GM19467 (cell line): ENCODE measurements at regions not wholly inside any gene's neighbourhood (a gene's known extent, or its start where the extent isn't known, plus 50 kb on each side); places are given as distances from the start of the nearest gene placed in this dataset.

Experiments
- ATAC-seq: cut with Tn5 transposase; IDR thresholded peaks from one replicate; pipeline ENCODE4 v1.9.1; 2021; ENCODE audit warnings: mild to moderate bottlenecking, moderate library complexity; ENCODE audit not compliant: unreplicated experiment

DNA sequence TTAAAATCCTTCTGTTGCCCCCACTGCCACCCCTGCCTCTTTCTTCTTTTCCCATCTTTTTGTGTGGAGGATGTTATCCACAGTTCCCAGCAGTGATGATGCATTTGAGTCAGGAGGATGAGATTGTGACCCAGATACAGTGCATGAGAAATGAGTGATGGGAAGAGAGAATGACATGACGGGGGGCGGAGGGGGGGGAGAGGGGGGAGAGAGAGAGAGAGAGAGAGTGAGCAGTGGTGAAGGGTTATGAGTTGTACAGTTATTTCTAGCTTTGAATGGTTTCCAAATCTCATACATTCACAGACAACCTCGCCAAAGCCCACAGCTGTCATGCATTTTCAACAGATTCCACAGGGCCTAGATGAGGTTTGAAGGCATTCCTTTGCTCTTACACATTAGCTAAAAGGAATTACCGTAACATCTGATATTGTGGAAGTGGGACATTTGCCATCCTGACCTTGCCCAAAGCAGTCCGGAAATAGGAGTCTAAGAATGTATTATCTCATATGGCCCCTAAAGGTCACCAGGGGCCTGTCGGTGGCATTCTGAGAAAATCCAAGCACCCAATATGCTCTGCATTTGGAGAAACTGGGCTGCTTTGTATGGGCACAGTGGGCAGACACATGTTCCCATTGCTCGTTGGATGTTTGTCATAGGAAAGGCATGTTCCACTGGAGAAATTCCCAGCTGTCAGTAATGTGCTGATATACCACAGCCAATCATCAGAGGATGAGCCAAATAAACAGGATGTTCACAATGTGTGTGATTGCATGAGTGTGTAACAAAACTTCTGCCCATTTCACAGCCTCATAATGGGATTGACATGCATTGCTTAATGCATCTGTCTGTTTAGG is 435.8 kb downstream of the SPRY1 start:
- no peak for ATAC-seq

DNA sequence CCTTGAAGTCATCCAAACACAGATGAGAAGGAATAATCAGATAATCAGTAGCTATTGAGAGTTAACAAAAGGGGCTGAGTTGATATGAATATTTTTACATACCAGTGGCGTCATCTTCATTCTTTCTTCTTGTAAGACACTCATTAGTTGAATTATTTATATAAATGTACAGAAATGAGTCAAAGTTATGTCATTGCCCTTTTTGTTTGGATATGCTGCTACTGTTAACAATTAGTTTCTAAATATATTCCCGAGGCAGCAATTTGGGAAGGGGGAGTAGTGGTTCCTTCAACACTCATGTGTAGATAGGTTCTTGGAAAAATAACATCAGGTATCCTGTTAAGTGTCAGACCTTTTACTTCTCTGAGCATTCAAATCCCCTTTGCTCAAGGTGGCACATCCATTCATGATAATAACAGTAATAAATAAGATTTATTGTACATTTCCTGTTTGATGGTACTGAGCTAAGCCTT is 436.6 kb downstream of the SPRY1 start:
- no peak for ATAC-seq

GRCh38 chr4:123835831-123836590 is 439.4 kb downstream of the SPRY1 start:
- ATAC-seq, result no peak

DNA sequence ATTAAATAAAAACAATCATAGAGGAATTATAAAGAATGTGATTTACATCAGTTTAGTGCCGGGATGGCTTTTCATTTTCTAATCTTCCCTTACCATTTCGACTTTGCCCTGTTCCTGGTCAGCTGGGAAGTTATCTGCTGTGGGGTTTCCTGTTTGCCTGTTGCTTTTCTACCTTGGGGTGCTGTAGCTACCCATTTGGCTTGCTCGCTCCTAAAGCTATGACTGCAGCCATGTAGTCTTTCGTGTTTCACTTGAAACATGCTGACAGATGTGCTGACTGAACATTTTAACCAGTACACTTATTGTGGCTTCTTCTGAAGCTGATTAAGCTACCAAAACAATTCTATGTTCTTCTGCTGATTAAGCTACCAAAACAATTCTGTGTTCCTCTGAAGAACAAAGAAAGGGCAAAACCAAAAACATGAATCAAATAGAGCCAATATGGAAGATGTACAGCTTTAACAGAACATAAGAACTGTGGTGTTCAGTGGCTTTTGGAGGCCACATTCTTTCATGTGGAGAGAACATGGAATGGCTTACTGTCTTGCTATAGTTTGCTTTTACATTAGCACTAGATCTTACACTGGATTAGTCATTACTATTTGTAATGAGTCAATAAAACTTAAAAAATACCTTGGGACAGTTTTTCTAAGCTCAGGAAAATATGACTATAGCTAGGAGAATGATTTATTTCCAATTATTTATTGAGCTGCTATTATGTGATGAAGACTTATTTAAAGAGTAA is 440.4 kb downstream of the SPRY1 start:
- ATAC-seq, result no peak

GRCh38 chr4:123838474-123838873 is 441.9 kb downstream of the SPRY1 start:
- no peak for ATAC-seq

GRCh38 chr4:123840197-123840596 is 443.6 kb downstream of the SPRY1 start:
- no peak for ATAC-seq

DNA sequence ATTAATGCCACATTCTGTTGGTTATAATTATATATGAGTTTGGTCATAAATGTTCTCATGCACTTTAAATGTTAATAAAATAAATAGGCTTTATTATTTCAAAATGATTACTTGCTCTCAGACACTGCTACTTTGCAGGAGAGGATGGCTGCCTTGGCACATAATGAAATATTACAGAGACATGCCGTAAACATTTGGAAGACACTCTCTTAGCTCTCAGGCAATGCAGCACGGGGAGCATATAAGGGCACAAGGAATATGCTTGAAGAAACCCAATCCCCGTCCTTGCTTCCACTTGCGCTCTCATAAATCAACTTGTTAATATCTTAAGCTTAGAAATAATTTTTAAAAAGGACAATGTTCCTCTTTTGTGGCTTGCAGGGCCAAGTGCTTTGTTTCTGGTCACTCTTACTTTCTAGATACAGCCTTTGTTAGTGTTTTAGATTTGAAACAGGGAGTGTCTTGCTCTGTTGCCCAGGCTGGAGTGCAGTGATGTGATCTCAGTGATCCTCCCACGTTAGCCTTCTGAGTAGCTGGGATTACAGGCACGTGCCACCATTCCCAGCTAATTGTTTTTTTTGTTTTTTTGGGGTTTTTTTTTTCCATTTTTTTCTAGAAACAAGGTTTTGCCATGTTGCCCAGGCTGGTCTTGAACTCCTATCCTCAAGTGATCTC is 445.0 kb downstream of the SPRY1 start:
- no peak for ATAC-seq

DNA sequence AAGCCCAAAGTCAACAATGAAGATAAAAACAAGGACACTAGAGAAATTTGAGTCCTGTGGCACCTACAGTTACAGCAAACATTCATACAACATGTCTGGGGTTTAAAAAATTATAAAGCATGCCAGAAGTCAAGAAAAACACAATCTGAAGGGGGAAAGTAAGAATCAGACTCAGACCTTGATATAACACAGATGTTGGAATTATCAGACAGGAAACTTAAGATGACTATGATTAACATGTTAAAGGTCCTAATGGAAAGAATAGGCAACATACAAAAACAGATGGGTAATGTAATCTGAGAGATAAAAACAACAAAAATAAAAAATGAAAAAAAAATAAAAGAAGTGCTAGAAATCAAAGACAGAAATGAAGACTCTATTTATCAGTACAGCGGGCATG is 446.5 kb downstream of the SPRY1 start:
- ATAC-seq, result no peak

DNA sequence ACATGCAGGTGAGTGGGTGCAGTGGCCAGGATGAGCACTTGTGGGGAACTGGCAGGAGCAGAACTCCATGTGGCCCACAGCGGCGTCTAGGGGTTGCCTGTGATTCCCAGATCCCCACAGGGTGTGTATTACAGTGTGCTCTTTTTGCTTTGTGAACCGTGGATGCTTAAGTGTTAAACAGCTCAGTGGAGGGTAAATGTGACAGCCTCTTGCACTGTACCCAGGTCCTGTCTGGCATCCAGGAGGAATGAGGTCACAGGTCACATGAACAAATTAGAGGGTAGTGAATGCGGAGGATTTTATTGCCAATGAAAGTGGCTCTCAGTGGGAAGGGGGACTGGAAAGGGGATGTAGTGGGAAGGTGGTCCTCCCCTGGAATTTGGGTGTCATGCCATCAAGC is 447.8 kb downstream of the SPRY1 start:
- no peak for ATAC-seq

GRCh38 chr4:123846092-123846491 is 449.5 kb downstream of the SPRY1 start:
- no peak for ATAC-seq

- ATAC-seq, result no peak
Observed at GRCh38 chr4:123846561-123846960, 450.0 kb downstream of the SPRY1 start.

DNA sequence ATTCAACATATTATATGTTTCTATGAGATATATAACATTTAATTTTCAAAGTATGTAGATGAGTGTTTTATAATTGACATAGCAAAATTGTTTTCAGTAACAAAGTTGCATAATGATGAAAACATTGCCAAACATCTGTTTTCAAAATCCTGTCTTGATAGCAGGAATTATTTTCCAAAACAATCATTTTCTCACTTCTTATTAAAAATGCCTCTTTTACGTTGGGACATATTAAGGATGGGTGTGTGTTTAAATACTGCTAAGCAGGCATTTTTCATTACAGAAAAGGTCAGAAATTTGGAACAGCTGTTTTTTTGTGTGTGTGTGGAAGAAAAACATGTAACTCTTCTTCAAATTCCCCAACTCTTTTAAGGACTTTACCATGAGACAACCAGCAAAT is 452.0 kb downstream of the SPRY1 start:
- no peak for ATAC-seq

- no peak for ATAC-seq
Observed at GRCh38 chr4:123849495-123849894, 452.9 kb downstream of the SPRY1 start.

DNA sequence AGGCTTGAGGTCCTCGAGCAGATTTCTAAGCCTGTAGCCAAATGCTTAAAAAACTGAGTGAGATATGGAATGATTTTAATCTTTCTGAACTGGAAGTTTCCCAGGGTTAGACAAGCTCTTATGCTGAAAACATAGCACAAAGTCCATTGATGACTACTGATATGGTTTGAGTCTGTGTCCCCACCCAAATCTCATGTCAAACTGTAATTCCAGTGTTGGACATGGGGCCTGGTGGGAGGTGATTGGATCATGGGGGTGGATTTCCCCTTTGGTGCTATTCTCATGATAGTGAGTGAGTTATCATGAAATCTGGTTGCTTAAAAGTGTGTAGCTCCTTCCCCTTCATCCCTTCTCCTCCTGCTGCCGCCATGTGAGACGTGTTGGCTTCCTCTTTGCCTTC is 454.9 kb downstream of the SPRY1 start:
- no peak for ATAC-seq

GRCh38 chr4:123853651-123854050 is 457.1 kb downstream of the SPRY1 start:
- ATAC-seq, result no peak

- no peak for ATAC-seq
Observed at GRCh38 chr4:123856689-123857545, 460.3 kb downstream of the SPRY1 start.

DNA sequence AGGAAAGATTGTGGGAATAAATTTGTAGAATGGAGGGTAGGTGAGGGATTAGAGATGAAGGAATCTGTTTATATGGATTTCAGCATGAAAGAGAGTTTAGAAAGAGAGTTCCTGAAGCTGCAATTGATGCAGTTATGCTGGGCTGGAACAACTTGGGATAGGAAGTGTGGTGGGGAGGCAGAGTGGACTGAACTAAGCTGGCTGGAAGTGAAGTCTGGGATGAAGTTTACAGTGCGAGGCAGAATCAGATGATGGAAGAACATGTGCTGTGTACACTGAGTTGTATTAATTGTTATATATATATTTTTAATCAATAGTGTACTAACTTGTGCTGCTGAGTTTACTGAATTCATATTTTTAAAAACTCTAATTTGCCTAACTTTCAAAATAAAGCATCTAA is 461.9 kb downstream of the SPRY1 start:
- no peak for ATAC-seq

GRCh38 chr4:123862812-123863211 is 466.2 kb downstream of the SPRY1 start:
- ATAC-seq, result no peak

DNA sequence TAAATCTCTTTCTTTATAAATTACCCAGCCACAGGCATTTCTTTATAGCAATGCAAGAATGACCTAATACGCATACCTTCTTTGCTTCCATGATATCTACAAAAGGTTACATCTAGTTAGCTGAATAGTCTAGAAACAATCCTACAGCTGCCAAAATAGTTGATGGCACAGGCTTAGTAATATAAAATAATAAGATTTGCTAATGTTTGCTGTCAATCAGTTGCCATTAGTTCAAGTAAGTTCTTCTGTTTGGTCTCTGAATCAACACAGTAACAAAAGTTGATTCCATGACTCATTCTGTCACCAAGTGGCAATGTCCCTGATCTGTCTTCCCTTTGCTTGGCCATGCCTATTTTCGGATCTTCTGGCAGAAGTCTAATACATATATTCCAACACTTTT is 470.2 kb downstream of the SPRY1 start:
- ATAC-seq, result no peak
